Left lung (tissue), 4 donors: ENCODE measurements at regions not wholly inside any gene's neighbourhood (a gene's known extent, or its start where the extent isn't known, plus 50 kb on each side); places are given as distances from the start of the nearest gene placed in this dataset.
A peak's percentile ranks its signal among the peaks of the same experiment; 100 is the strongest.

Experiments
- ATAC-seq: fragments of 200-7000 bp; cut with Tn5 transposase; one replicate; pipeline ENCODE4 v1.9.1; 2020; ENCODE audit warnings: moderate library complexity
- DNase-seq, 4 donors: peaks; one replicate each; pipeline ENCODE4 v3.0.0-alpha.2; 2013 to 2020
- H3K27ac ChIP-seq, 2 donors: fragments of 200-600 bp; sonication (generic) in 1 of 2; one replicate each; pipeline versions ENCODE4 v1.5.0 to v1.8.0; 2020 to 2021
- H3K27me3 ChIP-seq, 2 donors: fragments of 200-600 bp; sonication (generic) in 1 of 2; one replicate each; pipeline versions ENCODE4 v1.5.0 to v1.8.0; 2020 to 2021
- H3K36me3 ChIP-seq, 2 donors: fragments of 200-600 bp; sonication (generic) in 1 of 2; one replicate each; pipeline versions ENCODE4 v1.5.0 to v1.8.0; 2020 to 2021
- H3K4me1 ChIP-seq, 2 donors: fragments of 200-600 bp; one replicate each; pipeline ENCODE4 v1.8.0; 2021
- H3K4me3 ChIP-seq, 2 donors: fragments of 200-600 bp; sonication (generic) in 1 of 2; one replicate each; pipeline versions ENCODE4 v1.5.0 to v1.8.0; 2020 to 2021; ENCODE audit warnings: mild to moderate bottlenecking in 1 of 2
- H3K9me3 ChIP-seq, 2 donors: fragments of 200-600 bp; sonication (generic) in 1 of 2; one replicate each; pipeline versions ENCODE4 v1.5.0 to v1.8.0; 2020 to 2021
- intact Hi-C, 2 donors: fragments of 100-400 bp; cut with DNase I; formaldehyde crosslinking; loops; one replicate each; pipeline versions ENCODE4 v1.11.2 to v1.14.2; 2022
- TF ChIP-seq, protein P1 (sequence below), 2 donors: fragments of 200-600 bp; sonication (generic) in 1 of 2; IDR thresholded peaks; one replicate each; pipeline versions ENCODE4 v1.5.0 to v1.8.0; 2021; ENCODE audit warnings: antibody characterized with exemption in 2 of 2
- donor health status: DM: no; HTN: yes; CAD: no.
- donor health status: DM: no; HTN: no; CAD: no.

DNA sequence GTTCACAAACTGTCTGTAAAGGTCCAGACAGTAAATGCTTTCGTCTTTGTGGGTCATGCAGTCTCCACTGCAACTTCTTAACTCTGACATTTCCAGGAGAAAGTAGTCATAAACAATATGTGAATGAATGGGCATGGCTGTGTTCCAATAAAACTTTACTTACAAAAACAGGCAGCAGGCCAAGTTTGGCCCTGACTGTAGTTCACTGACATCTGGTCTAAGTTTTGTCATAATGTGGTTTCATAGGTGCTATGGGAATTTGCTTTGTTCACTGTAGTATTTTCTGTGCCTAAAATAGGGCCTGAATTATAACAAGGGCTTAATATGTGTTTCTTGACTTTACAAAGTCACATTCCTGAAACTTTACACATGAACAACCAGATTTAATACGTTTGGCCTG lies 186.0 kb upstream of the KBTBD8 start:
- Histone ChIP-seq H3K9me3 (no peaks in the 10 kb centered on the region), H3K27ac (no peak overlapping the region), H3K27me3 (no peaks in the 10 kb centered on the region), H3K4me1 (no peaks in the 10 kb centered on the region), H3K4me3 (no peak overlapping the region), H3K36me3 (no peaks in the 10 kb centered on the region)
- intact Hi-C loops: loop anchor here in 1 of 2 donors (10.0 kb wide), 1 partner anchor 407 kb away; no protein-coding TSS in a partner anchor
- TF ChIP-seq, protein P1, sequence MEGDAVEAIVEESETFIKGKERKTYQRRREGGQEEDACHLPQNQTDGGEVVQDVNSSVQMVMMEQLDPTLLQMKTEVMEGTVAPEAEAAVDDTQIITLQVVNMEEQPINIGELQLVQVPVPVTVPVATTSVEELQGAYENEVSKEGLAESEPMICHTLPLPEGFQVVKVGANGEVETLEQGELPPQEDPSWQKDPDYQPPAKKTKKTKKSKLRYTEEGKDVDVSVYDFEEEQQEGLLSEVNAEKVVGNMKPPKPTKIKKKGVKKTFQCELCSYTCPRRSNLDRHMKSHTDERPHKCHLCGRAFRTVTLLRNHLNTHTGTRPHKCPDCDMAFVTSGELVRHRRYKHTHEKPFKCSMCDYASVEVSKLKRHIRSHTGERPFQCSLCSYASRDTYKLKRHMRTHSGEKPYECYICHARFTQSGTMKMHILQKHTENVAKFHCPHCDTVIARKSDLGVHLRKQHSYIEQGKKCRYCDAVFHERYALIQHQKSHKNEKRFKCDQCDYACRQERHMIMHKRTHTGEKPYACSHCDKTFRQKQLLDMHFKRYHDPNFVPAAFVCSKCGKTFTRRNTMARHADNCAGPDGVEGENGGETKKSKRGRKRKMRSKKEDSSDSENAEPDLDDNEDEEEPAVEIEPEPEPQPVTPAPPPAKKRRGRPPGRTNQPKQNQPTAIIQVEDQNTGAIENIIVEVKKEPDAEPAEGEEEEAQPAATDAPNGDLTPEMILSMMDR (IDR thresholded peaks at IDR 0.05): no peak
- no peak for ATAC-seq
- no peak for DNase-seq

DNA sequence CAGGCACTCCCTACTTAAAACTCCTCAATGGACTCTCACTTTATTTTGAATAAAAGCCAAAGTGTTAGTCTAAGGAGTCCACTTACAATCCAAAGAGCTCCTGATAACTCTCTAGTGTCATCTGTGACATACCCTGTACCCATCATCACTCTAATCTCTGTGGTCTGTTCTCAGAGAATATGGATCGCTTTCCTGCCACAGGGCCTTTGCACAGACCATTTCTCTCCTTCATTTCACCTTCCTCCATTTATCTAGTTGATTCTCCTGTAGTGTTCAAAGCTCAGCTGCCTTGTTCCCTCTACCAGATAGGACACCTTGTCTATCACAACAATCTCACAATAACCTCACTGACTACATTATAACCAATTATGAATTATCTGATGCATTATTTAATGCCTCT lies 185.4 kb upstream of the KBTBD8 start:
- Histone ChIP-seq H3K27me3 (no peaks in the 10 kb centered on the region), H3K9me3 (no peaks in the 10 kb centered on the region), H3K4me1 (no peaks in the 10 kb centered on the region), H3K4me3 (no peak overlapping the region), H3K36me3 (no peaks in the 10 kb centered on the region), H3K27ac (no peak overlapping the region)
- intact Hi-C loops: loop anchor here in 1 of 2 donors (10.0 kb wide), 1 partner anchor 408 kb away; no protein-coding TSS in a partner anchor
- ATAC-seq (no peak), DNase-seq (no peak)
- TF ChIP-seq, protein P1 (IDR thresholded peaks at IDR 0.05): no peak

DNA sequence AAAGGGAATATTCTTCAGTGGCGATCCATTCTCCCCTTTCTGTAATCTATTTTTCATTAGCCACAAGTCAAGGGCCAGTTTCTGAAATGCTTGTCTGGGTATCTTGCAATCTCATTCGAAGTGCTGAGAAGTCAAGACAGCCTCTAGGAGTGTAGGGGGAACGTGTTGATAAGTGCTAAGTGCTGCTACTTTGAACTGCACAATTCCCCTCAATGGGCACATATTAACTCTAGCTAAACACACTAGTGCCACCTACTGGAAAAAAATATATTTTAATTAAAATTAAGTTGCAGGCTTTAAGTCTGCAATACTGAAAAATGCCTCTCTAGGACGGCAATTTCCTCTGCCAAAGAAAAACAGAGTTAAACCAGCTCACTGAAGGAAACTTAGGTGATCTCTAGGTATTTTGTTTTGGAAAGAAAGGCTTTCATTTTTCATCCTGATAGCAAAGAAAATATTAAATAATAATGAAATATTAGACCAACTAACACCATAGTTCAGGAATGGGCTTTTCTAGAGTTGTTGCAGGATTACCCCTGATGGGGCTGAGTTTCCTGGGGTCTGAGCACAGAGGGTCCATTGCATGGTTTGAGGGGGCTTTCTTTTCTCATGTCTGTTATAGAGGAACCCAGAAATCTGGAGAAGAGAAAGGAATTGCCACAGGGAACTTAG lies 181.9 kb upstream of the KBTBD8 start:
- H3K4me1 ChIP-seq: no peaks in the 10 kb centered on the region
- no peaks in the 10 kb centered on the region for H3K27me3 ChIP-seq
- no peak overlapping the region for H3K27ac ChIP-seq
- H3K4me3 ChIP-seq: no peak overlapping the region
- DNase-seq (peak in 2 of 4 donors; percentile 19 to 54), ATAC-seq (peak; percentile 94)
- H3K9me3 ChIP-seq: no peaks in the 10 kb centered on the region
- H3K36me3 ChIP-seq: no peaks in the 10 kb centered on the region
- intact Hi-C loops: loop anchor here in 1 of 2 donors (10.0 kb wide), 1 partner anchor 411 kb away; no protein-coding TSS in a partner anchor
- TF ChIP-seq, protein P1 (IDR thresholded peaks at IDR 0.05): peak; percentile 28 to 52

DNA sequence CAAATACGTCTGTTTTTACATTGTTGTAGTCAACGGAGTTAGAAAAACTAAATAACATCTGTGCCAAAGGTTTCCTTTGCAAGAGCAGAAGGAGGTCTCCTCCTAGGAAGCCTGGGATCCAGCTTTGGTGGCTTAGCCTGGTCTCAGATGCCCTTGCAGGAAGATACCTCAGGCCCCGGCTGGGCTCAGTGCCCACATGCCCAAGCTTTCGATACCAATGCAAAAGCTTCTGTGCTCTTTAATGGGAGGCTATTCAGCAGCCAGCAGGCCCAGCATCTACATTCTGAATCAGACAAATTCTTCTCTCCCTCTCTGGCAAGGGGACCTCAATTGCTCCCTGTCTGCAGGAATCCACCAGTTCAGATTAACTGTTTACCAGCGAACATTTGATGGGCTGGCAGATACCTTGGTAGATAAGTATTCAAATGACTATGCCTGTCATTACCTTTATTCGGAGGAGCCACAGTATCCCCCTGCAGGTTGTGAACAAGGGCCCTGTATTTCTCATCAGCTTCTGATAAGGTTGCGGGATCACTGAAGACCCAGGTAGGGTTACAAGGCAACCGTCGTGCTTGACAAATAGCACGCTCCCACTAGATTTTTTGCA lies 180.1 kb upstream of the KBTBD8 start:
- H3K36me3 ChIP-seq: no peaks in the 10 kb centered on the region
- H3K27ac ChIP-seq: no peak overlapping the region
- no peaks in the 10 kb centered on the region for H3K4me1 ChIP-seq
- H3K27me3 ChIP-seq: no peaks in the 10 kb centered on the region
- intact Hi-C loops: loop anchor here in 1 of 2 donors (10.0 kb wide), 1 partner anchor 413 kb away; no protein-coding TSS in a partner anchor
- DNase-seq: peak in 1 of 4 donors; percentile 30
- TF ChIP-seq, protein P1 (IDR thresholded peaks at IDR 0.05): no peak
- H3K9me3 ChIP-seq: no peaks in the 10 kb centered on the region
- H3K4me3 ChIP-seq: no peak overlapping the region
- ATAC-seq: no peak

DNA sequence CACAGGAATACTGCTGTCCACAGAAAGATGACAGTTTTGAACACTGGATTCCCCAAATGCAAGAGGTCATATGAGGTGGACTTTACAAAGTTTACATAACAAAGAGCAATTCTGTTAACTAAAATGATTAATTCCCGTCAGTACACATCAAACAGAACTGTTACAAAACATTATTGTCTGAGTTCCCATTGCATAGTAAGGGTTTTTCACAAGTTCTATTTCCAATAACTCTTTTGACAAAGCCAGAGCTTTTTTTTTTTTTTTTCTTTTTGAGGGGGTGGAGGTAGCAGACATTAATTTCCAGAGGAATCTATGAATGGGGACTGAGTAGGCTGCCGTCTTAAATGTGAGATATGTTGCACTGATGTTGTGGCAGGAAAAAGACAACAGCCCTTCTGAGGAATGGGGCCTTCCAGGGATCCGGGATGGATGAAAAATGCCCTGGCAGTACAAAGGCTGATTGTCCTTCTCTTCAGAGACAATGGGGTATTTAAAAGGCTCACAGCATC lies 178.1 kb upstream of the KBTBD8 start:
- Histone ChIP-seq H3K36me3 (no peaks in the 10 kb centered on the region), H3K27me3 (no peaks in the 10 kb centered on the region), H3K9me3 (no peaks in the 10 kb centered on the region), H3K4me3 (no peak overlapping the region), H3K27ac (no peak overlapping the region), H3K4me1 (no peaks in the 10 kb centered on the region)
- intact Hi-C loops: loop anchor here in 1 of 2 donors (5.0 to 10.0 kb wide), 2 partner anchors 415 to 543 kb away; no protein-coding TSS in a partner anchor
- ATAC-seq (no peak), DNase-seq (no peak)
- TF ChIP-seq, protein P1 (IDR thresholded peaks at IDR 0.05): no peak
